ENCODE measurements at regions not wholly inside any gene's neighbourhood (a gene's known extent, or its start where the extent isn't known, plus 50 kb on each side); places are given as distances from the start of the nearest gene placed in this dataset.

DNA sequence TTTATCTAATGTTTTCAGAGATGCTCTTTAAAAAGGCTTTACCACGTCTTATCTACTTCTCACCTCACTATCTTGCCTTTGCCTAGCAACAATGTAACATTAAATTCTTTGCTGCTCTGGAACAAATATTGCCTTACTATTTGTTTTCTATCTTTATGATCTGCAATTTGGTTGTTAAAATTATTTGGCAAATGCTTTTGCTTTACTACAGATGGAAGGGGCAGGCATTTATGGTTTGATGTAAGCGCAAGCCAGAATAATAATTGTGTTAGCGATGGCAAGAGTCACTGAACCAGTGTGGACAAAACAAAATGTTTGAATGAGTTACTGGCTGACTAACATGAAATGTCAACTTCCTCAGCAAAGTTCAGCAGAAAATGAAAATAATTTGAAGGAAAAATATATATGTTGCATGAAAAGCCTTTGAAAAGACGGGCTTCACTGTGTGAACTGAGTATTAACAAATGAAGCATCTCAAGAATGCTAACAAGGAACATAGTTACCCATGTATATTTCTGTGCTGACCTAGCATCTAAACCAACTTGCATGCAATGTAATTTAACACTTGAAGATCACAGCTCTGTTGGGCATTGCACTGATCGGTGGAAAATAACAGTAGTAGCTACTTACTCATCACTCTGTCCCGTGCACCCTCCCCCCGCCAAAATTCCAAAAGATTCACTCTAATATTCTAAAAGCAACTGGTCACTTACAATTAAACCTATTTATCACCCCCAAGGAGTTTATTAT, 454.0 kb upstream of the ARHGEF26 start:
- TF ChIP-seq CTCF (conservative IDR thresholded peaks at IDR 0.05; ENCODE audit: low read length), result no peak
- TF ChIP-seq EZH2phosphoT487 (IDR thresholded peaks at IDR 0.05; ENCODE audit: borderline replicate concordance, low read depth, low read length), result no peak
